ENCODE measurements at regions not wholly inside any gene's neighbourhood (a gene's known extent, or its start where the extent isn't known, plus 50 kb on each side); places are given as distances from the start of the nearest gene placed in this dataset.

DNA sequence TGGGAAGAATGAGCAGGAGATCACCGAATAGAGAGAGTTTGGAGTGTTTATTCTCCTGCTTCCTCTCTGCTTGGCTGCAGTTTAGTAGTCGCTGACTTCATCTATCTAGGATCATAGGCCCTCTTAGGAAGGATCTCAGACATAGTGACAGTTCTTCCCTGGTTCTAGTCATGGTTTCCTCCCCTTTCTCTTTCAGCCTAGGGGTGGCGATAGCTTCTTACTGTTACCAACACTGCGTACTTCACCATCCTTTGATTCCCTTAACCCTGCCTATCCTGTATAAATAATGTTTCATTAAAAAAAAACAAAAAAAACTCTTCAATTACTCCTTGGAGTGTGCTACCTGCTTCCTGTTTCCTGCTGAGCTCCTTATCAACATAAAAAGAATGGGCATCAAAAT lies 103.8 kb downstream of the DDX53 start:
- TF ChIP-seq, protein P1, sequence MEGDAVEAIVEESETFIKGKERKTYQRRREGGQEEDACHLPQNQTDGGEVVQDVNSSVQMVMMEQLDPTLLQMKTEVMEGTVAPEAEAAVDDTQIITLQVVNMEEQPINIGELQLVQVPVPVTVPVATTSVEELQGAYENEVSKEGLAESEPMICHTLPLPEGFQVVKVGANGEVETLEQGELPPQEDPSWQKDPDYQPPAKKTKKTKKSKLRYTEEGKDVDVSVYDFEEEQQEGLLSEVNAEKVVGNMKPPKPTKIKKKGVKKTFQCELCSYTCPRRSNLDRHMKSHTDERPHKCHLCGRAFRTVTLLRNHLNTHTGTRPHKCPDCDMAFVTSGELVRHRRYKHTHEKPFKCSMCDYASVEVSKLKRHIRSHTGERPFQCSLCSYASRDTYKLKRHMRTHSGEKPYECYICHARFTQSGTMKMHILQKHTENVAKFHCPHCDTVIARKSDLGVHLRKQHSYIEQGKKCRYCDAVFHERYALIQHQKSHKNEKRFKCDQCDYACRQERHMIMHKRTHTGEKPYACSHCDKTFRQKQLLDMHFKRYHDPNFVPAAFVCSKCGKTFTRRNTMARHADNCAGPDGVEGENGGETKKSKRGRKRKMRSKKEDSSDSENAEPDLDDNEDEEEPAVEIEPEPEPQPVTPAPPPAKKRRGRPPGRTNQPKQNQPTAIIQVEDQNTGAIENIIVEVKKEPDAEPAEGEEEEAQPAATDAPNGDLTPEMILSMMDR (IDR thresholded peaks at IDR 0.05) = no peak
- TF ChIP-seq ZFX (IDR thresholded peaks at IDR 0.05; ENCODE audit: borderline replicate concordance) = no peak

All from 22Rv1 (cell line).